WTC11 (cell line): ENCODE measurements at regions not wholly inside any gene's neighbourhood (a gene's known extent, or its start where the extent isn't known, plus 50 kb on each side); places are given as distances from the start of the nearest gene placed in this dataset.

Experiments
- ATAC-seq: fragments of 200-7000 bp; cut with Tn5 transposase; 2 replicates; pipeline ENCODE4 v1.10.0; 2021; ENCODE audit warnings: mild to moderate bottlenecking, moderate library complexity
- CTCF ChIA-PET: fragments of 300-600 bp; sonication (Branson Sonifier 250); formaldehyde crosslinking; loops from one replicate; lab custom pipeline; 2021; ENCODE audit warnings: antibody characterized with exemption; lab: Charles Lee
- POLR2A ChIA-PET: fragments of 350-600 bp; sonication (Branson Sonifier 250); formaldehyde crosslinking; loops from one replicate; lab custom pipeline; 2021; ENCODE audit warnings: antibody characterized with exemption; lab: Charles Lee
- DNase-seq: peaks from one replicate; pipeline ENCODE4 v3.0.0; 2021; ENCODE audit warnings: low spot score
- H3K27ac Mint-ChIP-seq: 2 replicates; pipeline ENCODE4 v1.8.0; 2021; ENCODE audit warnings: mixed read lengths
- H3K27me3 Mint-ChIP-seq: 2 replicates; pipeline ENCODE4 v1.8.0; 2021; ENCODE audit warnings: low read depth, mild to moderate bottlenecking, moderate library complexity, mixed read lengths
- H3K36me3 Mint-ChIP-seq: 2 replicates; pipeline ENCODE4 v1.8.0; 2021; ENCODE audit warnings: mixed read lengths
- H3K4me1 Mint-ChIP-seq: 2 replicates; pipeline ENCODE4 v1.8.0; 2022; ENCODE audit warnings: mixed read lengths
- H3K4me3 Mint-ChIP-seq: 2 replicates; pipeline ENCODE4 v1.8.0; 2021; ENCODE audit warnings: mild to moderate bottlenecking, moderate library complexity, mixed read lengths
- H3K9me3 Mint-ChIP-seq: 2 replicates; pipeline ENCODE4 v1.8.0; 2021; ENCODE audit warnings: mixed read lengths
- E2F4 ChIP-seq: sonication (generic); formaldehyde crosslinking; IDR thresholded peaks from 2 replicates; pipeline ENCODE4 v1.8.1; 2022; ENCODE audit warnings: low read depth, mild to moderate bottlenecking, moderate library complexity, missing genetic modification reagents, borderline replicate concordance
- FOXP4 ChIP-seq: sonication (generic); formaldehyde crosslinking; IDR thresholded peaks from 2 replicates; pipeline ENCODE4 v1.8.0; 2022; ENCODE audit warnings: mild to moderate bottlenecking, missing genetic modification reagents
- HMGA2 ChIP-seq: fragments of 250-450 bp; sonication (Bioruptor Pico); IDR thresholded peaks from 2 replicates; pipeline ENCODE4 v1.4.0; 2021; ENCODE audit warnings: mild to moderate bottlenecking, moderate library complexity
- MLX ChIP-seq: sonication (generic); formaldehyde crosslinking; IDR thresholded peaks from 2 replicates; pipeline ENCODE4 v1.8.1; 2023; ENCODE audit warnings: mild to moderate bottlenecking, missing genetic modification reagents, moderate library complexity
- NFE2L1 ChIP-seq: sonication (generic); formaldehyde crosslinking; IDR thresholded peaks from 2 replicates; pipeline ENCODE4 v1.8.1; 2023; ENCODE audit warnings: missing genetic modification reagents
- SP1 ChIP-seq: sonication (generic); formaldehyde crosslinking; conservative IDR thresholded peaks from 2 replicates; pipeline ENCODE4 v1.8.1; 2022; ENCODE audit warnings: missing genetic modification reagents
- USF1 ChIP-seq: sonication (generic); formaldehyde crosslinking; IDR thresholded peaks from 2 replicates; pipeline ENCODE4 v1.8.0; 2022; ENCODE audit warnings: mild to moderate bottlenecking, missing genetic modification reagents
- ZBTB21 ChIP-seq: sonication (generic); formaldehyde crosslinking; IDR thresholded peaks from 2 replicates; pipeline ENCODE4 v1.8.1; 2023; ENCODE audit warnings: mild to moderate bottlenecking, missing genetic modification reagents, borderline replicate concordance
- ZMAT4 ChIP-seq: fragments of 250-450 bp; sonication (Bioruptor Pico); IDR thresholded peaks from 2 replicates; pipeline ENCODE4 v1.9.0; 2021; ENCODE audit warnings: mild to moderate bottlenecking
- ZNF138 ChIP-seq: sonication (generic); formaldehyde crosslinking; conservative IDR thresholded peaks from 2 replicates; pipeline ENCODE4 v1.8.1; 2022; ENCODE audit warnings: mild to moderate bottlenecking, moderate library complexity, missing genetic modification reagents
- ZNF281 ChIP-seq: sonication (generic); formaldehyde crosslinking; IDR thresholded peaks from 2 replicates; pipeline ENCODE4 v1.8.0; 2023; ENCODE audit warnings: mild to moderate bottlenecking, missing genetic modification reagents
- ZNF425 ChIP-seq: fragments of 250-450 bp; sonication (Bioruptor Pico); conservative IDR thresholded peaks from 2 replicates; pipeline ENCODE4 v1.9.0; 2021; ENCODE audit warnings: mild to moderate bottlenecking

- Mint-ChIP-seq H3K4me3 (no peak overlapping the region), H3K9me3 (no peaks in the 10 kb centered on the region), H3K36me3 (no peaks in the 10 kb centered on the region), H3K27me3 (no peaks in the 10 kb centered on the region), H3K4me1 (peaks cover 9% of the 10 kb centered on the region), H3K27ac (no peak overlapping the region)
- CTCF ChIA-PET, result no interaction called here
- ATAC-seq, result no peak
- DNase-seq, result no peak
- POLR2A ChIA-PET, result no interaction called here
- no peak for TF ChIP-seq ZNF138 (CRISPR knock-in tag)
Measured at GRCh38 chr1:208731981-208732821, 488.0 kb upstream of the PLXNA2 start.

GRCh38 chr1:208737161-208737560 is 493.0 kb upstream of the PLXNA2 start:
- TF ChIP-seq ZNF281 (CRISPR knock-in tag), result no peak
- TF ChIP-seq ZNF425 (CRISPR knock-in tag), result no peak
- no peak for TF ChIP-seq NFE2L1 (CRISPR knock-in tag)
- TF ChIP-seq ZMAT4 (CRISPR knock-in tag), result no peak
- no peak for TF ChIP-seq HMGA2 (CRISPR knock-in tag)
- no peak for TF ChIP-seq E2F4 (CRISPR knock-in tag)
- no peak for TF ChIP-seq FOXP4 (CRISPR knock-in tag)
- no peak for TF ChIP-seq SP1 (CRISPR knock-in tag)
- no peak for TF ChIP-seq ZBTB21 (CRISPR knock-in tag)
- no peak for TF ChIP-seq USF1 (CRISPR knock-in tag)
- TF ChIP-seq MLX (CRISPR knock-in tag), result no peak
- H3K4me1 Mint-ChIP-seq, result peaks cover 6% of the 10 kb centered on the region
- peaks cover 11% of the 10 kb centered on the region; the same call in 1 of the 2 replicates for H3K36me3 Mint-ChIP-seq
- no peak overlapping the region for H3K27ac Mint-ChIP-seq
- ATAC-seq, result no peak
- H3K27me3 Mint-ChIP-seq, result no peaks in the 10 kb centered on the region
- no peak for DNase-seq
- no peak overlapping the region for H3K4me3 Mint-ChIP-seq
- ChIA-PET CTCF (no interaction called here), POLR2A (no interaction called here)
- peaks cover 30% of the 10 kb centered on the region for H3K9me3 Mint-ChIP-seq
